ENCODE measurements at regions not wholly inside any gene's neighbourhood (a gene's known extent, or its start where the extent isn't known, plus 50 kb on each side); places are given as distances from the start of the nearest gene placed in this dataset.

DNA sequence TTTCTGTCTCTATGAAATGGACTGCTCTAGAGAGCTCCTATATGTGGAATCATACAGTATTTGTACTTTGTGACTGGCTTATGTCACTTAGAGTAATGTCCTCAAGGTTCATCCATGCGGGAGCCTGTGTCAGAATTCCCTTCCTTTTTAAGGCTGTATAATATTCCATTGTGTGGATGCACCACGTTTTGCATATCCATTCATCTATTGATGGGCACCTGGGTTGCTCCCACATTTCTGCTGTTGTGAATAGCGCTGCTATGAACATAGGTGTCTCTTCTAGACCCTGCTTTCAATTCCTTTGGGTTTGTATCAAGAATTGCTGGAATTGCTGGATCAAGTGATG lies 155.4 kb downstream of the BMP7 start:
- H3K36me3 ChIP-seq (ENCODE audit: insufficient read depth, low read length) = no peaks in the 10 kb centered on the region
- H3K4me1 ChIP-seq (ENCODE audit: insufficient read depth, low read length, severe bottlenecking) = peaks cover 9% of the 10 kb centered on the region
- no peaks in the 10 kb centered on the region for H3K79me2 ChIP-seq (ENCODE audit: insufficient read depth, low read length)
- H3K27ac ChIP-seq (ENCODE audit: low read depth, low read length, poor library complexity, severe bottlenecking) = no peak overlapping the region
- no peak overlapping the region for H3K4me3 ChIP-seq (ENCODE audit: low read depth, low read length, poor library complexity, severe bottlenecking)
- no peak overlapping the region for H3K9ac ChIP-seq (ENCODE audit: low read length)
- H4K20me1 ChIP-seq (ENCODE audit: insufficient read depth, low read length) = no peaks in the 10 kb centered on the region
- H3F3A ChIP-seq (ENCODE audit: insufficient read depth, low read length) = no peaks in the 10 kb centered on the region
- H3K9me3 ChIP-seq (ENCODE audit: low read length) = no peaks in the 10 kb centered on the region
- TF ChIP-seq EZH2 (IDR thresholded peaks at IDR 0.05; ENCODE audit: borderline replicate concordance, low read length) (no peak), CTCF (IDR thresholded peaks at IDR 0.05; ENCODE audit: low read length) (no peak)
- no peak overlapping the region for H3K4me2 ChIP-seq (ENCODE audit: low read length)
- H2AFZ ChIP-seq (ENCODE audit: low read length) = no peak overlapping the region
- peaks cover 3% of the 10 kb centered on the region; the same call in 1 of the 2 replicates for H3K27me3 ChIP-seq (ENCODE audit: insufficient read depth, low read length)
- no peaks in the 10 kb centered on the region for H3K9me2 ChIP-seq (ENCODE audit: low read depth, low read length)

- Histone ChIP-seq H3K9me2 (ENCODE audit: low read depth, low read length) (no peaks in the 10 kb centered on the region), H3K9ac (ENCODE audit: low read length) (no peak overlapping the region), H3K27ac (ENCODE audit: low read depth, low read length, poor library complexity, severe bottlenecking) (no peak overlapping the region), H3F3A (ENCODE audit: insufficient read depth, low read length) (no peaks in the 10 kb centered on the region), H3K9me3 (ENCODE audit: low read length) (no peaks in the 10 kb centered on the region), H4K20me1 (ENCODE audit: insufficient read depth, low read length) (no peaks in the 10 kb centered on the region), H2AFZ (ENCODE audit: low read length) (no peak overlapping the region), H3K79me2 (ENCODE audit: insufficient read depth, low read length) (no peaks in the 10 kb centered on the region), H3K27me3 (ENCODE audit: insufficient read depth, low read length) (peaks cover 3% of the 10 kb centered on the region; the same call in 1 of the 2 replicates), H3K4me3 (ENCODE audit: low read depth, low read length, poor library complexity, severe bottlenecking) (no peak overlapping the region), H3K4me1 (ENCODE audit: insufficient read depth, low read length, severe bottlenecking) (no peaks in the 10 kb centered on the region), H3K36me3 (ENCODE audit: insufficient read depth, low read length) (no peaks in the 10 kb centered on the region), H3K4me2 (ENCODE audit: low read length) (no peak overlapping the region)
- no peak for TF ChIP-seq CTCF (IDR thresholded peaks at IDR 0.05; ENCODE audit: low read length)
- TF ChIP-seq EZH2 (IDR thresholded peaks at IDR 0.05; ENCODE audit: borderline replicate concordance, low read length) = no peak
Observed at GRCh38 chr20:57112448-57112847, 154.0 kb downstream of the BMP7 start.

DNA sequence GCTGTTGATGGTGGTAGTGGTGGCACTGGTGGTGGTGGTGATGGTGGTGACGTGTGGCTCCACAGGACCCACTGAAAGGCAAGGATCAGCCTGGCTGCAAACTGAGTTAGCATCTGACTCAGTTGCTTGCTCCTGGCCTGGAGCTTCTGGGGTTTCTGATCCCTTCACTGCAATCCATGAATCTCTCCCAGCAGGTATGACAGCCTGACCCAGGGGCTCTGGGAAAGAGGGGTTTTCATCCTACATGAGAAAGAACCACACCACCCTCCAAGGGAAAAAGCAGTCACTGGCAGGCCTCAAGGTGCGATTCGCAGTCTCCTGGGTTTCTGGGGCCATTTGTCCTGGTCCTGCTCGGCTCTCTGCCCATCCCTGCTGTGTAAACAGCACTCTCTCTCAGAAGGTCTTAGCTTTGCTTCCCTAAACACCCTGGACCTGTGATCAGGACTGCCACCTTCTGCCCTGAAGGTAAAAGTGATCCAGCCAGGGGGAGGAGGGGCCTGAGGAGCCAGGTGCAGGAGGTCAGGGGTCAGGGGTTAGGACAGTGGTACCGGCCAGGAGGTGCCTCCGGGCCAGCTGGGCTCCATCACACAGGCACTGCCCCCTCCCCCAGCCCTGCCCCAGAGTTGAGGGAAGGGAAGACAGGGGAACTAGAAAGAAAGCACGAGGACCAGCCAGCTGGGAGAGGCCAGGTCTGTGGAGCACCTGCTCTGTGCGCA lies 152.0 kb downstream of the BMP7 start:
- Histone ChIP-seq H3K4me2 (ENCODE audit: low read length) (no peak overlapping the region), H3K79me2 (ENCODE audit: insufficient read depth, low read length) (no peaks in the 10 kb centered on the region), H3K4me1 (ENCODE audit: insufficient read depth, low read length, severe bottlenecking) (no peaks in the 10 kb centered on the region), H3K9me3 (ENCODE audit: low read length) (no peaks in the 10 kb centered on the region), H3F3A (ENCODE audit: insufficient read depth, low read length) (no peaks in the 10 kb centered on the region), H3K9me2 (ENCODE audit: low read depth, low read length) (no peaks in the 10 kb centered on the region), H3K27me3 (ENCODE audit: insufficient read depth, low read length) (peaks cover 3% of the 10 kb centered on the region; the same call in 1 of the 2 replicates), H3K27ac (ENCODE audit: low read depth, low read length, poor library complexity, severe bottlenecking) (no peak overlapping the region), H2AFZ (ENCODE audit: low read length) (no peak overlapping the region), H3K4me3 (ENCODE audit: low read depth, low read length, poor library complexity, severe bottlenecking) (no peak overlapping the region), H4K20me1 (ENCODE audit: insufficient read depth, low read length) (no peaks in the 10 kb centered on the region), H3K9ac (ENCODE audit: low read length) (no peak overlapping the region), H3K36me3 (ENCODE audit: insufficient read depth, low read length) (no peaks in the 10 kb centered on the region)
- no peak for TF ChIP-seq EZH2 (IDR thresholded peaks at IDR 0.05; ENCODE audit: borderline replicate concordance, low read length)
- no peak for TF ChIP-seq CTCF (IDR thresholded peaks at IDR 0.05; ENCODE audit: low read length)
